Esophagus squamous epithelium (tissue), 4 donors: ENCODE measurements at regions not wholly inside any gene's neighbourhood (a gene's known extent, or its start where the extent isn't known, plus 50 kb on each side); places are given as distances from the start of the nearest gene placed in this dataset.

Experiments
- POLR2A ChIP-seq, 4 donors: fragments of 450-650 bp; IDR thresholded peaks; one replicate each; pipeline ENCODE4 v1.6.1; 2017; ENCODE audit warnings: antibody characterized with exemption in 4 of 4, mild to moderate bottlenecking in 4 of 4, moderate library complexity in 3 of 4
- TF ChIP-seq, protein P1 (sequence below), 6 experiments: fragments of 450-650 bp in 4 of 6; fragments of 200-600 bp in 2 of 6; sonication (generic) in 2 of 6; IDR thresholded peaks; one replicate each; pipeline ENCODE4 v1.5.1; 2016 to 2019; ENCODE audit warnings: antibody characterized with exemption in 6 of 6, mild to moderate bottlenecking in 4 of 6, moderate library complexity in 4 of 6

DNA sequence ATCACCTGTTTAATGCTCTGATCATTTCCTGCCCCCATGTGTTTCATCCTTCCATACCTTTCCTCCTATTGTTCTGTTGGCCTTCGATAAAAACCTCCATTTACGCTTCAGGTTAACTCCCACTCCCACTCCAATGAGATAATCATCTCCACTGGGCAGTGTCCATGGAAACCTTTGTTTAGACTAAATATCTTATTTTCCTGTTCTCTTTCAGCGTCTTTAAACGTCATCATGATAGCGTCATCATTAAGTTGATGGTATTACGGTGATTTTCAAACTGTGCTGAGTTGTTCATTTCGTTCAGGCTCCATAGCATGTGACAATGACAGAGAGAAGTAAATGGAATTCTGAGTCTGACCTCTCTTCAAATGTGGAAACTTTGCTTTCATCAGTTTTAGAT is 970.5 kb upstream of the SLC35B3 start:
- TF ChIP-seq, protein P1, sequence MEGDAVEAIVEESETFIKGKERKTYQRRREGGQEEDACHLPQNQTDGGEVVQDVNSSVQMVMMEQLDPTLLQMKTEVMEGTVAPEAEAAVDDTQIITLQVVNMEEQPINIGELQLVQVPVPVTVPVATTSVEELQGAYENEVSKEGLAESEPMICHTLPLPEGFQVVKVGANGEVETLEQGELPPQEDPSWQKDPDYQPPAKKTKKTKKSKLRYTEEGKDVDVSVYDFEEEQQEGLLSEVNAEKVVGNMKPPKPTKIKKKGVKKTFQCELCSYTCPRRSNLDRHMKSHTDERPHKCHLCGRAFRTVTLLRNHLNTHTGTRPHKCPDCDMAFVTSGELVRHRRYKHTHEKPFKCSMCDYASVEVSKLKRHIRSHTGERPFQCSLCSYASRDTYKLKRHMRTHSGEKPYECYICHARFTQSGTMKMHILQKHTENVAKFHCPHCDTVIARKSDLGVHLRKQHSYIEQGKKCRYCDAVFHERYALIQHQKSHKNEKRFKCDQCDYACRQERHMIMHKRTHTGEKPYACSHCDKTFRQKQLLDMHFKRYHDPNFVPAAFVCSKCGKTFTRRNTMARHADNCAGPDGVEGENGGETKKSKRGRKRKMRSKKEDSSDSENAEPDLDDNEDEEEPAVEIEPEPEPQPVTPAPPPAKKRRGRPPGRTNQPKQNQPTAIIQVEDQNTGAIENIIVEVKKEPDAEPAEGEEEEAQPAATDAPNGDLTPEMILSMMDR (IDR thresholded peaks at IDR 0.05) = no peak
- no peak for TF ChIP-seq POLR2A (IDR thresholded peaks at IDR 0.05)
